KMS-11 (cell line): ENCODE measurements at regions not wholly inside any gene's neighbourhood (a gene's known extent, or its start where the extent isn't known, plus 50 kb on each side); places are given as distances from the start of the nearest gene placed in this dataset.
"Not testable (repeated sequence)": the region's sequence is repeated elsewhere in the genome, so short reads cannot be mapped to it uniquely, and the experiment has no call there.

ENCODE experiments used
- H2AFZ ChIP-seq: fragments of 200-600 bp; sonication (generic); 2 replicates; pipeline ENCODE4 v1.6.1; 2016; ENCODE audit warnings: antibody characterized with exemption, mixed run types, low read depth
- H3K27ac ChIP-seq: fragments of 200-600 bp; sonication (generic); 2 replicates; pipeline ENCODE4 v1.6.1; 2016; ENCODE audit warnings: mild to moderate bottlenecking, mixed run types
- H3K27me3 ChIP-seq: fragments of 200-600 bp; sonication (generic); 2 replicates; pipeline ENCODE4 v1.6.1; 2017; ENCODE audit warnings: mild to moderate bottlenecking, low read depth, mixed run types, moderate library complexity; ENCODE audit not compliant: insufficient read depth
- H3K36me3 ChIP-seq: fragments of 200-600 bp; sonication (generic); 2 replicates; pipeline ENCODE4 v1.6.1; 2017; ENCODE audit warnings: mild to moderate bottlenecking, mixed run types; ENCODE audit not compliant: insufficient read depth
- H3K4me1 ChIP-seq: fragments of 200-600 bp; sonication (generic); 2 replicates; pipeline ENCODE4 v1.6.1; 2016; ENCODE audit warnings: mild to moderate bottlenecking, low read depth, mixed run types; ENCODE audit not compliant: poor library complexity, severe bottlenecking
- H3K4me2 ChIP-seq: fragments of 200-600 bp; sonication (generic); 2 replicates; pipeline ENCODE4 v1.7.0; 2016; ENCODE audit warnings: mild to moderate bottlenecking, mixed run types
- H3K4me3 ChIP-seq: fragments of 200-600 bp; sonication (generic); IDR thresholded peaks from 2 replicates; pipeline ENCODE4 v1.6.1; 2017; ENCODE audit warnings: low read depth, low read length, mixed read lengths; ENCODE audit not compliant: insufficient read depth
- H3K79me2 ChIP-seq: fragments of 200-600 bp; sonication (generic); 2 replicates; pipeline ENCODE4 v1.6.1; 2016; ENCODE audit warnings: low read depth, mixed run types; ENCODE audit not compliant: insufficient read depth
- H3K9ac ChIP-seq: fragments of 200-600 bp; sonication (generic); 2 replicates; pipeline ENCODE4 v1.6.1; 2016; ENCODE audit warnings: mild to moderate bottlenecking, mixed run types
- H4K20me1 ChIP-seq: fragments of 200-600 bp; sonication (generic); 2 replicates; pipeline ENCODE4 v1.6.1; 2016; ENCODE audit warnings: mild to moderate bottlenecking, mixed run types; ENCODE audit not compliant: insufficient read depth
- CTCF ChIP-seq: fragments of 200-600 bp; sonication (generic); conservative IDR thresholded peaks from 2 replicates; pipeline ENCODE4 v1.6.1; 2017; ENCODE audit warnings: low read depth, mild to moderate bottlenecking, antibody characterized with exemption, low read length, moderate library complexity, mixed read lengths

GRCh38 chr5:21030981-21031380 is 1043.0 kb upstream of the CDH18 start:
- TF ChIP-seq CTCF: no peak
- Histone ChIP-seq H3K27me3 (no peaks in the 10 kb centered on the region), H2AFZ (no peak overlapping the region)

GRCh38 chr5:21024966-21025365 is 1037.0 kb upstream of the CDH18 start:
- Histone ChIP-seq H3K79me2 (no peaks in the 10 kb centered on the region), H3K9ac (no peak overlapping the region), H4K20me1 (no peaks in the 10 kb centered on the region), H3K36me3 (no peaks in the 10 kb centered on the region), H3K27me3 (no peaks in the 10 kb centered on the region), H3K27ac (no peak overlapping the region), H3K4me3 (no peak overlapping the region), H2AFZ (no peak overlapping the region), H3K4me1 (no peaks in the 10 kb centered on the region), H3K4me2 (no peak overlapping the region)
- TF ChIP-seq CTCF: no peak

More at GRCh38 chr5:21030981-21031380, 1043.0 kb upstream of the CDH18 start:
- Histone ChIP-seq H3K27ac (no peak overlapping the region), H3K36me3 (no peaks in the 10 kb centered on the region), H3K4me3 (no peak overlapping the region), H3K4me1 (no peaks in the 10 kb centered on the region), H3K79me2 (no peaks in the 10 kb centered on the region), H4K20me1 (no peaks in the 10 kb centered on the region), H3K4me2 (no peak overlapping the region), H3K9ac (no peak overlapping the region)

DNA sequence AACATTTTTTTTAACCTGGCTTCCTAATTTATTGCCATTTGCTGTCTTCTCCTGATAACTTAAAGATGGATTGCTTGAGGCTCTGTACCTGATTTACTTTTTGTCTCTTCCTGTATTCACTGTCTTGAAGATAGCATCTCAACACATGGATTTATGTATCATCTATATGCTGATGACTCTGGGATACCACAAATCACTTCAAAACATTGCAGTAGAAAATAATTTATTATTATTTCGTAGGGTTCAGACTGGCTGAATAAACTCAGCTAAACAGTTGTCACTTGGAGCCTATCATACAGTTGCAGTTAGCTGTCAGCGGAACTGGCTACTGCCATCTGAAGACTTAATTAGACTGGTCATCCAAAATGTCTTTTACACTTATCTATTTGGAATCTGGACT is 1025.2 kb upstream of the CDH18 start:
- Histone ChIP-seq H3K4me2 (no peak overlapping the region), H3K79me2 (no peaks in the 10 kb centered on the region), H3K9ac (no peak overlapping the region), H2AFZ (no peak overlapping the region), H4K20me1 (no peaks in the 10 kb centered on the region), H3K36me3 (no peaks in the 10 kb centered on the region), H3K27me3 (no peaks in the 10 kb centered on the region), H3K4me1 (no peaks in the 10 kb centered on the region), H3K4me3 (no peak overlapping the region), H3K27ac (no peak overlapping the region)
- TF ChIP-seq CTCF: no peak

GRCh38 chr5:21007781-21008180 is 1019.8 kb upstream of the CDH18 start:
- no peak for TF ChIP-seq CTCF
- no peak overlapping the region for H3K4me3 ChIP-seq
- no peaks in the 10 kb centered on the region for H3K79me2 ChIP-seq
- H3K27me3 ChIP-seq: no peaks in the 10 kb centered on the region
- H3K27ac ChIP-seq: no peak overlapping the region
- H3K9ac ChIP-seq: no peak overlapping the region
- H4K20me1 ChIP-seq: no peaks in the 10 kb centered on the region
- no peak overlapping the region for H3K4me2 ChIP-seq
- H2AFZ ChIP-seq: no peak overlapping the region
- H3K4me1 ChIP-seq: no peaks in the 10 kb centered on the region
- H3K36me3 ChIP-seq: no peaks in the 10 kb centered on the region

GRCh38 chr5:20988933-20989332 is 1000.9 kb upstream of the CDH18 start:
- H3K4me1 ChIP-seq, H3K36me3 ChIP-seq, H3K4me2 ChIP-seq, H2AFZ ChIP-seq, H4K20me1 ChIP-seq, H3K79me2 ChIP-seq, H3K27ac ChIP-seq, H3K27me3 ChIP-seq, H3K9ac ChIP-seq, H3K4me3 ChIP-seq: not testable (repeated sequence)
